BLaER1 (cell line): ENCODE measurements at regions not wholly inside any gene's neighbourhood (a gene's known extent, or its start where the extent isn't known, plus 50 kb on each side); places are given as distances from the start of the nearest gene placed in this dataset.

Experiments used
- H3K27ac ChIP-seq: shearing (Covaris generic); formaldehyde crosslinking; 2 replicates; pipeline ENCODE4 v1.8.1; 2022
- H3K27me3 ChIP-seq: shearing (Covaris generic); formaldehyde crosslinking; 2 replicates; pipeline ENCODE4 v1.8.1; 2022
- H3K36me3 ChIP-seq: shearing (Covaris generic); formaldehyde crosslinking; 2 replicates; pipeline ENCODE4 v1.8.1; 2022
- H3K4me1 ChIP-seq: shearing (Covaris generic); formaldehyde crosslinking; 2 replicates; pipeline ENCODE4 v1.8.1; 2022
- H3K4me2 ChIP-seq: shearing (Covaris generic); formaldehyde crosslinking; 2 replicates; pipeline ENCODE4 v1.8.1; 2022
- H3K4me3 ChIP-seq: shearing (Covaris generic); formaldehyde crosslinking; 2 replicates; pipeline ENCODE4 v1.8.1; 2022
- H3K9ac ChIP-seq: shearing (Covaris generic); formaldehyde crosslinking; 2 replicates; pipeline ENCODE4 v1.8.1; 2022
- H3K9me3 ChIP-seq: shearing (Covaris generic); formaldehyde crosslinking; 2 replicates; pipeline ENCODE4 v1.8.1; 2022
- H4K20me1 ChIP-seq: shearing (Covaris generic); formaldehyde crosslinking; 2 replicates; pipeline ENCODE4 v1.8.1; 2022
- Cebpa-rat ChIP-seq: shearing (Covaris generic); IDR thresholded peaks from 2 replicates; pipeline ENCODE4 v1.8.1; 2022

- no peak overlapping the region for H3K4me2 ChIP-seq
- no peaks in the 10 kb centered on the region for H3K9me3 ChIP-seq
- no peak for TF ChIP-seq Cebpa-rat
- no peaks in the 10 kb centered on the region for H3K36me3 ChIP-seq
- no peak overlapping the region for H3K27ac ChIP-seq
- no peak overlapping the region for H3K9ac ChIP-seq
- H3K4me1 ChIP-seq = no peaks in the 10 kb centered on the region
- no peaks in the 10 kb centered on the region for H4K20me1 ChIP-seq
- no peak overlapping the region for H3K4me3 ChIP-seq
- H3K27me3 ChIP-seq = no peaks in the 10 kb centered on the region
Observed at GRCh38 chr1:60973668-60974067, 108.7 kb upstream of the NFIA start.

GRCh38 chr1:60972841-60973364 is 109.5 kb upstream of the NFIA start:
- no peaks in the 10 kb centered on the region for H3K27me3 ChIP-seq
- no peak for TF ChIP-seq Cebpa-rat
- H3K4me1 ChIP-seq = no peaks in the 10 kb centered on the region
- H4K20me1 ChIP-seq = no peaks in the 10 kb centered on the region
- H3K4me2 ChIP-seq = no peak overlapping the region
- no peaks in the 10 kb centered on the region for H3K9me3 ChIP-seq
- no peaks in the 10 kb centered on the region for H3K36me3 ChIP-seq
- no peak overlapping the region for H3K9ac ChIP-seq
- no peak overlapping the region for H3K4me3 ChIP-seq
- no peak overlapping the region for H3K27ac ChIP-seq

DNA sequence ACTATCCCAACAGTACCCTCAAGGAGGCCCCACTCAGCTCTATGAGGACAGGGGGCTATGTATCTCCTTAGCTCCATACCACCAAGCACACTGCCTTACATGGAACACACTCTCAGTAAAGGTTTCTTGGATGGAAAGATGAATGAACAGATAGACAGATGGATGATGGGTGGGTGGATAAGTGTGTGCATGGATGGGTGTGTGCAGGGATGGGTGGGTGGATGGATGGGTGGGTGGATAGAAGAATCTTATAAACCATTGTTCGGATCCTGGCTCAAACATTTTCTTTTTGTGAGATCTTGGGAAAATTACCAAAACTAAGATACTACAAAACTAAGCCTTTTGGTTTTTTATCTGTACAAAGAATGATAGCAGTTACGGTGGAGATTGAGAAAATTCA is 111.0 kb upstream of the NFIA start:
- H3K4me2 ChIP-seq = no peak overlapping the region
- no peak overlapping the region for H3K9ac ChIP-seq
- H3K4me3 ChIP-seq = no peak overlapping the region
- H3K4me1 ChIP-seq = no peaks in the 10 kb centered on the region
- H3K9me3 ChIP-seq = peaks cover 10% of the 10 kb centered on the region
- no peak for TF ChIP-seq Cebpa-rat
- H3K27me3 ChIP-seq = no peaks in the 10 kb centered on the region
- no peaks in the 10 kb centered on the region for H3K36me3 ChIP-seq
- no peak overlapping the region for H3K27ac ChIP-seq
- H4K20me1 ChIP-seq = no peaks in the 10 kb centered on the region

DNA sequence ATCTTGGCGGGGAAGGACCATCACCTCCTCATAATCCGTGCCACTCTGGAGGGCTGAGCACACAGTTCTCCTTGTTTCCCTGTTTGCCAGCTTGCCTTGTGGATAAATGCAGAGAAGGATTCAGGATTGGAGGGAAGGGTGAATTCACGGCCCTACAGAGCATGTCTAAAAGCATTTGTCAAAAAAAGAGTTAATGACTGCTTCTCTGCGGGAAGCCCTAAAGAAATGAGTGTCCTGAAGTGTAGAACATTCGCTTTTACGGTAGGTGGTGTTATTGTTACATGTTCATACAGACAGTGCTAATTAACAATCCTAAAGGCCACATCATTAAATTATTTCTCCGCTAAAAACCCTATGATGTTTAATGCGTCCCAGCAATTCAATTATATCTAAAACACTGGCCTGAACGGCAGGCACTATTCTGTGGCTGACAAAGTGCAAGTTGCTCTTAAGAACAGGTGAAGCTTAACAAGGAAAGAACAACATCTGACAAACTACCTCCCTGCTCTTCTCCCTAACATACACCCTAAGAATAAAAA is 112.3 kb upstream of the NFIA start:
- TF ChIP-seq Cebpa-rat = no peak
- Histone ChIP-seq H3K9me3 (peaks cover 23% of the 10 kb centered on the region), H3K27ac (no peak overlapping the region), H3K4me1 (no peaks in the 10 kb centered on the region), H3K27me3 (no peaks in the 10 kb centered on the region), H3K9ac (no peak overlapping the region), H4K20me1 (no peaks in the 10 kb centered on the region), H3K4me3 (no peak overlapping the region), H3K36me3 (no peaks in the 10 kb centered on the region), H3K4me2 (no peak overlapping the region)

GRCh38 chr1:60965280-60965854 is 117.0 kb upstream of the NFIA start:
- no peak for TF ChIP-seq Cebpa-rat
- Histone ChIP-seq H3K4me1 (no peaks in the 10 kb centered on the region), H3K27ac (no peak overlapping the region), H3K9ac (no peak overlapping the region), H4K20me1 (no peaks in the 10 kb centered on the region), H3K4me3 (no peak overlapping the region), H3K4me2 (no peak overlapping the region), H3K27me3 (no peaks in the 10 kb centered on the region), H3K36me3 (no peaks in the 10 kb centered on the region), H3K9me3 (peaks cover 41% of the 10 kb centered on the region)

- Histone ChIP-seq H3K4me1 (no peaks in the 10 kb centered on the region), H4K20me1 (no peaks in the 10 kb centered on the region), H3K9me3 (peaks cover 41% of the 10 kb centered on the region), H3K27me3 (no peaks in the 10 kb centered on the region), H3K36me3 (no peaks in the 10 kb centered on the region), H3K27ac (no peak overlapping the region), H3K4me3 (no peak overlapping the region), H3K9ac (no peak overlapping the region), H3K4me2 (no peak overlapping the region)
- TF ChIP-seq Cebpa-rat = no peak
Observed at GRCh38 chr1:60963167-60963940, 119.0 kb upstream of the NFIA start.

- Histone ChIP-seq H3K27me3 (no peaks in the 10 kb centered on the region), H3K36me3 (no peaks in the 10 kb centered on the region), H3K9ac (no peak overlapping the region), H3K27ac (no peak overlapping the region), H3K4me2 (no peak overlapping the region), H4K20me1 (no peaks in the 10 kb centered on the region), H3K9me3 (peaks cover 28% of the 10 kb centered on the region), H3K4me1 (no peaks in the 10 kb centered on the region), H3K4me3 (no peak overlapping the region)
- TF ChIP-seq Cebpa-rat = no peak
Observed at GRCh38 chr1:60960891-60961461, 121.4 kb upstream of the NFIA start.

DNA sequence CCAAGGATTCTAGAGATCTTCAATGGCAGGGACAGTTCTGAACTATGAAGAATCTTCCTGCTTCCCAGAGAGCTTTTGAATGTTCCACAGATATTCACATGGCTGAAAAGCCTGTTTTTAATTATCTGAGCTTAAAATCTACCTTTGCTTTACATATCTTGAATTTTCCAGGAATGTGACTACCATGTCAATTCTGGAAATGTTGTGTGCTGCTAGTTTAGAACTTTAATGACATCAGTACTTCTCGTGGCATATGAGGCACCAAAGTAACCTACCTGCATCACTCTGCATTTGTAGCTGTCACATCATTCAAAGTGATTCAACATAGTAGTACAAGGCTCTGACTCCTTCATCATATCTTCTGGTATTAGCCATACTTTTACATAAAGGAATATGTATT is 122.7 kb upstream of the NFIA start:
- Histone ChIP-seq H3K9me3 (peaks cover 21% of the 10 kb centered on the region), H3K4me3 (no peak overlapping the region), H3K27me3 (no peaks in the 10 kb centered on the region), H4K20me1 (no peaks in the 10 kb centered on the region), H3K4me1 (no peaks in the 10 kb centered on the region), H3K9ac (no peak overlapping the region), H3K4me2 (no peak overlapping the region), H3K27ac (no peak overlapping the region), H3K36me3 (no peaks in the 10 kb centered on the region)
- TF ChIP-seq Cebpa-rat = no peak

DNA sequence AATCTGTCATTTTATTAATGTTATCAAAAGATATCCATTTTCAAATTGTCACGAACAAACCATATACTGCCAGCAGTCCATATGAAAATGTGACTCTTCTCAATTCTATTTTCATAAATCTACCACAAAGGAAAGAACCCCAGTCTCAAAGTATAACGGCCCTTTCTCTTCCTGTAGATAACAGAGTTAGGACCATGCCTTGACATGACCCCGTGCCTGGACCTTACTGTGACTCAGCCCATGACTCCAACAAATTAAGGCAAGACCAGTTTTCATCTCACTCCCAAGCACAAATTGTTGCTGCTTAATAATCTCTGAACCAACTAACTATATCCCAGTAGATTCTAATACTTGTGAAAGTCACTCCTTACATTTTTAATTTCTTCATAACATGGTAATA is 124.4 kb upstream of the NFIA start:
- H3K9me3 ChIP-seq = peaks cover 6% of the 10 kb centered on the region
- TF ChIP-seq Cebpa-rat = no peak

GRCh38 chr1:60956520-60956919 is 125.8 kb upstream of the NFIA start:
- H3K4me3 ChIP-seq = no peak overlapping the region
- no peak overlapping the region for H3K4me2 ChIP-seq
- H3K36me3 ChIP-seq = no peaks in the 10 kb centered on the region
- no peak overlapping the region for H3K9ac ChIP-seq
- H3K4me1 ChIP-seq = no peaks in the 10 kb centered on the region
- H4K20me1 ChIP-seq = no peaks in the 10 kb centered on the region
- H3K27ac ChIP-seq = no peak overlapping the region
- peaks cover 6% of the 10 kb centered on the region for H3K9me3 ChIP-seq
- no peaks in the 10 kb centered on the region for H3K27me3 ChIP-seq
- TF ChIP-seq Cebpa-rat = 0 out of 2 replicates have a peak, but pooled peaks have one; percentile 4

More for the DNA sequence above, 124.4 kb upstream of the NFIA start:
- Histone ChIP-seq H3K4me3 (no peak overlapping the region), H3K27ac (no peak overlapping the region), H3K4me2 (no peak overlapping the region), H3K4me1 (no peaks in the 10 kb centered on the region), H4K20me1 (no peaks in the 10 kb centered on the region), H3K9ac (no peak overlapping the region), H3K27me3 (no peaks in the 10 kb centered on the region), H3K36me3 (no peaks in the 10 kb centered on the region)
